Pancreas (tissue), 10 donors: ENCODE measurements at regions not wholly inside any gene's neighbourhood (a gene's known extent, or its start where the extent isn't known, plus 50 kb on each side); places are given as distances from the start of the nearest gene placed in this dataset.
"Not testable (repeated sequence)": the region's sequence is repeated elsewhere in the genome, so short reads cannot be mapped to it uniquely, and the experiment has no call there.

Experiments used
- ATAC-seq, 4 donors: fragments of 200-7000 bp; cut with Tn5 transposase; one replicate each; pipeline versions ENCODE4 v1.8.0 to v1.9.1; 2020; ENCODE audit warnings: mild to moderate bottlenecking in 4 of 4, moderate library complexity in 4 of 4
- DNase-seq, 6 donors: peaks; one replicate each; pipeline ENCODE4 v3.0.0-alpha.2; 2020
- FAIRE-seq: peaks from 2 replicates; lab custom pipeline; 2012; peaks lifted over from hg19 to GRCh38; lab: Jason Lieb, UNC
- H3K27ac ChIP-seq, 4 donors: fragments of 200-600 bp; sonication (generic); 1 replicate in 3 of 4; 2 replicates in 1 of 4; pipeline versions ENCODE4 v1.5.0 to v1.8.0; 2020
- H3K27me3 ChIP-seq, 4 donors: fragments of 200-600 bp; one replicate each; pipeline ENCODE4 v1.8.0; 2021
- H3K36me3 ChIP-seq, 3 donors: fragments of 200-600 bp; sonication (generic) in 1 of 3; one replicate each; pipeline versions ENCODE4 v1.5.0 to v1.8.0; 2020 to 2021
- H3K4me1 ChIP-seq, 3 donors: fragments of 200-600 bp; one replicate each; pipeline ENCODE4 v1.8.0; 2021
- H3K4me3 ChIP-seq, 4 donors: fragments of 200-600 bp; sonication (generic) in 2 of 4; one replicate each; pipeline versions ENCODE4 v1.5.0 to v1.8.0; 2020 to 2021
- H3K9me3 ChIP-seq, 4 donors: fragments of 200-600 bp; one replicate each; pipeline ENCODE4 v1.8.0; 2021
- WGBS, 2 donors: extraction: QIAGEN DNeasy Blood & Tissue Kit; methylation state at CpG; one replicate each; pipeline ENCODE4 v1.1.7; 2013; 5-methylcytosine and 5-hydroxymethylcytosine counted together
- intact Hi-C, 3 donors: fragments of 100-400 bp; cut with DNase I; formaldehyde crosslinking; loops; one replicate each; pipeline versions ENCODE4 v1.11.1 to v1.14.2; 2022
- TF ChIP-seq, protein P1 (sequence below), 4 donors: fragments of 200-600 bp; sonication (generic) in 3 of 4; IDR thresholded peaks; one replicate each; pipeline versions ENCODE4 v1.5.0 to v1.8.0; 2021; ENCODE audit warnings: antibody characterized with exemption in 4 of 4
- donor health status: healthy with polysubstance abuse.
- donor health status: DM: no; HTN: no; CAD: no; lungs with moderate emphysema.
- donor health status: DM: no; HTN: no; CAD: no.
- donor health status: control.
- donor health status: control.
- donor health status: Bipolar disorder and iron deficiency.
- donor health status: DM: yes; HTN: yes; CAD: no.
- donor health status: DM: no; HTN: no; CAD: no.
- donor health status: DM: no; HTN: no; CAD: no.
- donor health status: DM: yes; HTN: yes; CAD: no.

GRCh38 chr6:47419621-47420020 is 58.0 kb upstream of the CD2AP start:
- H3K27ac ChIP-seq: peak overlapping the region in 3 of 4 donors; percentile 4 to 74 (median 71)
- ATAC-seq: peak; percentile 83 to 93 (median 88)
- TF ChIP-seq, protein P1, sequence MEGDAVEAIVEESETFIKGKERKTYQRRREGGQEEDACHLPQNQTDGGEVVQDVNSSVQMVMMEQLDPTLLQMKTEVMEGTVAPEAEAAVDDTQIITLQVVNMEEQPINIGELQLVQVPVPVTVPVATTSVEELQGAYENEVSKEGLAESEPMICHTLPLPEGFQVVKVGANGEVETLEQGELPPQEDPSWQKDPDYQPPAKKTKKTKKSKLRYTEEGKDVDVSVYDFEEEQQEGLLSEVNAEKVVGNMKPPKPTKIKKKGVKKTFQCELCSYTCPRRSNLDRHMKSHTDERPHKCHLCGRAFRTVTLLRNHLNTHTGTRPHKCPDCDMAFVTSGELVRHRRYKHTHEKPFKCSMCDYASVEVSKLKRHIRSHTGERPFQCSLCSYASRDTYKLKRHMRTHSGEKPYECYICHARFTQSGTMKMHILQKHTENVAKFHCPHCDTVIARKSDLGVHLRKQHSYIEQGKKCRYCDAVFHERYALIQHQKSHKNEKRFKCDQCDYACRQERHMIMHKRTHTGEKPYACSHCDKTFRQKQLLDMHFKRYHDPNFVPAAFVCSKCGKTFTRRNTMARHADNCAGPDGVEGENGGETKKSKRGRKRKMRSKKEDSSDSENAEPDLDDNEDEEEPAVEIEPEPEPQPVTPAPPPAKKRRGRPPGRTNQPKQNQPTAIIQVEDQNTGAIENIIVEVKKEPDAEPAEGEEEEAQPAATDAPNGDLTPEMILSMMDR (IDR thresholded peaks at IDR 0.05): no peak
- peaks cover 0 to 41% (median 12%) of the 10 kb centered on the region in 3 donors for H3K4me1 ChIP-seq
- no peaks in the 10 kb centered on the region for H3K27me3 ChIP-seq
- intact Hi-C loops: loop anchor here in 1 of 3 donors (10.0 kb wide), 1 partner anchor 55 kb away; the partner anchor contains the start of gene CD2AP
- no peaks in the 10 kb centered on the region for H3K9me3 ChIP-seq
- H3K36me3 ChIP-seq: no peaks in the 10 kb centered on the region
- DNase-seq: no peak
- peak overlapping the region in 1 of 4 donors; percentile 19 for H3K4me3 ChIP-seq
- peak; percentile 94 for FAIRE-seq

- intact Hi-C loops: no loop called here
- FAIRE-seq (no peak), ATAC-seq (peak; percentile 80 to 90 (median 84)), DNase-seq (peak in 3 of 6 donors; percentile 32 to 58 (median 43))
- WGBS, 2 donors: 60 to 64% methylated on average over 5 of the region's 5 CpGs
- no peaks in the 10 kb centered on the region for H3K9me3 ChIP-seq
- peak overlapping the region in 3 of 4 donors; percentile 4 to 74 (median 71) for H3K27ac ChIP-seq
- TF ChIP-seq, protein P1 (IDR thresholded peaks at IDR 0.05): no peak
- peak overlapping the region in 1 of 4 donors; percentile 19 for H3K4me3 ChIP-seq
- H3K36me3 ChIP-seq: no peaks in the 10 kb centered on the region
- H3K4me1 ChIP-seq: peaks cover 0 to 35% (median 12%) of the 10 kb centered on the region in 3 donors
- no peaks in the 10 kb centered on the region for H3K27me3 ChIP-seq
Observed at GRCh38 chr6:47420394-47421371, 56.9 kb upstream of the CD2AP start.

DNA sequence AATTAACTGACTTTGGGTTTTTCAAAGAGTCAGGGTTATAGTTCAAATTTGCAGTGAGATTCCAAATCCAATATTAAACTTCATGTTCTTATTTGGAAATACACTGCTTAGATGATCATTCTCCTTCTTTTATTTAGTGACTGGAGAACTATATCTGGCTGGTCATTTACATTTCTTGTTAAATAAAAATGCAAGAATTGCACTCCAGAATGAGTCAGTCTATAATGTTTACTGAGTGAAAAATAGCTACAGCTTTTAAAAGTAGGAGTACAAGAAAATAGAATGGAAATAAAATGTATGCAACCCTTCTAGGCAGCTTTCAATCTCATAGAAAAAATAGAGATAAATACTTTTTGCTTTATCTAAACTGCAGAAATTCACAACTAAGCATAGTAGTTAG is 54.5 kb upstream of the CD2AP start:
- Histone ChIP-seq H3K4me3 (no peak overlapping the region), H3K9me3 (no peaks in the 10 kb centered on the region), H3K27me3 (no peaks in the 10 kb centered on the region), H3K27ac (no peak overlapping the region), H3K4me1 (peaks cover 0 to 35% (median 12%) of the 10 kb centered on the region in 3 donors), H3K36me3 (no peaks in the 10 kb centered on the region)
- FAIRE-seq (no peak), DNase-seq (no peak), ATAC-seq (no peak)
- TF ChIP-seq, protein P1 (IDR thresholded peaks at IDR 0.05): no peak
- intact Hi-C loops: no loop called here

GRCh38 chr6:47424436-47424836 is 53.2 kb upstream of the CD2AP start:
- Histone ChIP-seq H3K36me3 (no peaks in the 10 kb centered on the region), H3K9me3 (no peaks in the 10 kb centered on the region), H3K27ac (no peak overlapping the region), H3K4me1 (peaks cover 0 to 22% (median 5%) of the 10 kb centered on the region in 3 donors), H3K27me3 (no peaks in the 10 kb centered on the region), H3K4me3 (no peak overlapping the region)
- ATAC-seq: no peak
- intact Hi-C loops: no loop called here
- FAIRE-seq: no peak
- WGBS, 2 donors: 81 to 83% methylated on average over 4 of the region's 4 CpGs
- TF ChIP-seq, protein P1 (IDR thresholded peaks at IDR 0.05): no peak
- no peak for DNase-seq

DNA sequence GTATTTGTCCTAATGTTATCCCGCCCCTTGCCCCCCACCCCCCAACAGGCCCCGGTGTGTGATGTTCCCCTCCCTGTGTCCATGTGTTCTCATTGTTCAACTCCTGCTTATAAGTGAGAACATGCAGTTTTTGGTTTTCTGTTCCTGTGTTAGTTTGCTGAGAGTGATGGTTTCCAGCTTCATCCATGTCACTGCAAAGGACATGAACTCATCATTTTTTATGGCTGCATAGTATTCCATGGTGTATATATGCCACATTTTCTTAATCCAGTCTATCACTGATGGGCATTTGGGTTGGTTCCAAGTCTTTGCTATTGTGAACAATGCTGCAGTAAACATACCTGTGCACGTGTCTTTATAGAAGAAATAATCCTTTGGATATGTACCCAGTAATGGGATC is 51.9 kb upstream of the CD2AP start:
- H3K27me3 ChIP-seq, H3K4me3 ChIP-seq, H3K9me3 ChIP-seq, FAIRE-seq, H3K27ac ChIP-seq, DNase-seq, intact Hi-C loops, ATAC-seq, H3K36me3 ChIP-seq: not testable (repeated sequence)
- H3K4me1 ChIP-seq: peaks cover 0 to 19% (median 0%) of the 10 kb centered on the region in 3 donors
- WGBS, 2 donors: 84 to 90% methylated on average over 3 of the region's 3 CpGs
